ENCODE measurements at regions not wholly inside any gene's neighbourhood (a gene's known extent, or its start where the extent isn't known, plus 50 kb on each side); places are given as distances from the start of the nearest gene placed in this dataset.

DNA sequence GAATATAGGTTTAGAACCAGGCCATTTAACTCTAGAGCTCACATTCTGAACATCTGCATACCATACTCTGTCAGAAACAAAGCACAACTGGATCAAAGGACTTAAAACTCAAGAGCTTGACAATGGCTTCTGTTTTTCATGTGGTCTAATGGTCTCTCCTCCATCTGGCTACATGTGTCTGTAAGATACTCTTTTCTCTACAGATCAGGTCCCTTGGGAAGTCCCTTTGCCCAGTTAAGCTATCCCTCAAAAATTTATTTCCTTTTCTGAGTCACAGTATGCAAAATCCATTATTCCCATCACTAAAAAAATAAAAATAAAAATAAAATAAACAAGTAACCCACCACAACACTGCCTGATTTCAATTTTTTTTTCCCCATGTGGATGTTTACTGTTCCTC lies 357.0 kb upstream of the PRMT6 start:
- DNase-seq: no peak

DNA sequence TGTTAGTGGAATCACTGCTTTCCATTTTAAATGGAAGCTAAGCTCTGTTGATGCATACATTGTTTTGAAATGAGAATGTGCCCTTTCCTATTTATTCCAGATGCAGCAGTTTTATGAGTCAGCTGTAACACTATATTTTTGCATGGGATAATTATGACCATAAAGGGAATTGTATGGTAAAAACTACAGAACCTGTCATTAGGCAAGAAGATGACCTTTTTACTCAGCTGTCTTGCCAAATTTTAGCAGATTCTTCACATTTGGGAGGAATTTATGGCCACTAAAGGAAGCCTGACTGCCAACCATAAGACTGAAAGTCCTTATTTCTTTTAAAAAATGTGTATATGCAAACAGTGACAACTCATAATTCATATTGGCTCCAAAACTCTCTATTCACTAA lies 356.3 kb upstream of the PRMT6 start:
- DNase-seq: no peak

DNA sequence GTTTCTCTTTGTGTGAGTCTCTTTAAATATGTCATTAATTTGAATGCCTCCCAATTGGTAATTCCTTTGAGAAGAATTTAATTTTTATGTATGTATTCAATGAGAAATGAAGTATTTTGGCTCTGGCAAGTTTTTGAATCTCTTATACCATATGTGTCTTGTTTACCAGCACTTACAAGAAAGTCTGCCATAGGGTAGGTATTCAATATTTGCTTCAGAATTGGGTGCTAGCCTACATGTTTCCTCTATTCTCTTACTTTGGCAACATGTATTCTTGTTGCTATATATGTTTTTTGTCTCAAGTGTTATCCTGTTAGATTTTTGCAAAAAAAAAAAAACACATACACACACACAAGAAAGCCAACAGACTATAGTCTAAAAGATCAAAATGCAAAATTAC lies 350.5 kb upstream of the PRMT6 start:
- DNase-seq: no peak

DNA sequence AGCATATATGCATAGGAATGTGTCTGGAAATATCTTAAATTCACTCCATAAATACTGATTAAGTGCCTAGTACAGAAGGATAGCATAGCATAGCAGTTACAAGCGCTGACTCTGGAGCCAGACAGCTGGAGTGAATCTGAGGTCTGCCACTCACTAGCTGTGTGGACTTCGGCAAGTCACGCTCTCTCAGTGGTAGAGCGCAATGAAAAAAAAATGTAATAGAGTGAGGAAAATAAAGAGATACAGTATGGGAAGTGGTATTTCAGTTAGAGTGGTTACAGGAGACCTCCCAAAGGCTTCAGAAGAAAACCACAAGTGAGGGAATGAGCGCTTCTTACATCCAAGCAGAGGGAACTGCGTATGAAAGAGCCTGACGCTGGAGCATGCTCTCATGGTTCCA lies 338.9 kb upstream of the PRMT6 start:
- no peak for DNase-seq

- no peak for DNase-seq
Measured at GRCh38 chr1:106721790-106722189, 334.7 kb upstream of the PRMT6 start.

DNA sequence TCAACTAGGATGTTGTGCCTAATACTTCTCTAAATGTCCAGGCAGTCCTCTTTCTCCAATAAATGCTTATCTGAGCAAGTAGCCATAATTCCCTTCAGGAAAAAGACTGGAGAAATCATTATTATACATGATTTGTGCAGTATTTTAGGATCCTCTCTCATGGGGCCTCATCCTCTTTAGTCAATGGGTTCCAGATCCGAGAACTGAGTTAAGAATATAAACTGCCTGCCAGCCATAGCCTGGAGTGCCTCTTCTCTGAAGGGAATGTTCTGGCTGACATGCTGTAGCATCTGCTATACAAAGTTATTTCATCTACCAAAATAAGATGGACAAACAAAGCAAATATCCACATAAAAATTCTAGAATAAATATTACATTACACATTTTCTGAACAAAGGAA lies 334.0 kb upstream of the PRMT6 start:
- DNase-seq: no peak

GRCh38 chr1:106727171-106727570 lies 329.3 kb upstream of the PRMT6 start:
- no peak for DNase-seq

- peak; percentile 2 for DNase-seq
Measured at GRCh38 chr1:106746448-106747085, 309.9 kb upstream of the PRMT6 start.

DNA sequence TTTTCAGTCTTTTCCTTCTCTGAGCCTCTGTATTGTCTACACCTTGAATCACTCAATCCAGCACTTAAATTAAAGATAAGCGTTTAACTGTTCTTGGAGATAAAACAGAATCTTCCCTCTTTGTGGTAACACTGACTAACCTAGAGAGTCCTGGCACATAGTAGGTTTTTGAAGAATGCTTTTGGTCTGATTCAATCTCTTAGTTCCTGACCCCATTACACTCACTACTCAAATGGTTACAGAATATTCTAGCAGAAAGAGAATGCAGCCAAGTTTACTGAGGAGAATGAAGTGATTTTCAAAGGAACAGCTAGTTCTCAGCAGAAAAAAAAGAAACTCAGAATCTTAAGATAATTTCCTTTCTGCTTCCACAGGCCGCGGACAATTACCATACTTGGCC lies 309.2 kb upstream of the PRMT6 start:
- no peak for DNase-seq

DNA sequence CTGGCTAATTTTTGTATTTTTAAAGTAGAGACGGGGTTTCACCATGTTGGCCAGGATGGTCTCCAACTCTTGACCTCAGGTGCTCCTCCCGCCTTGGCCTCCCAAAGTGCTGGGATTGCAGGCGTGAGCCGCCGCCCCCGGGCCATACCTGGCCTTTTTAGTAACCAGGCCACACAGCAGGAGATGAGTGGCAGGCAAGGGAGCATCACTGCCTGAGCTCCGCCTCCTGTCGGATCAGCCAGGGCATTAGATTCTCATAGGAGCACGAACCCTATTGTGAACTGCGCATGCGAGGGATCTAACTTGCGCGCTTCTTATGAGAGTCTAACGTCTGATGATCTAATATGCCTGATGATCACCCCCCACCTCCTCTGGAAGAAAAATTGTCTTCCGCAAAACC lies 308.7 kb upstream of the PRMT6 start:
- no peak for DNase-seq

DNA sequence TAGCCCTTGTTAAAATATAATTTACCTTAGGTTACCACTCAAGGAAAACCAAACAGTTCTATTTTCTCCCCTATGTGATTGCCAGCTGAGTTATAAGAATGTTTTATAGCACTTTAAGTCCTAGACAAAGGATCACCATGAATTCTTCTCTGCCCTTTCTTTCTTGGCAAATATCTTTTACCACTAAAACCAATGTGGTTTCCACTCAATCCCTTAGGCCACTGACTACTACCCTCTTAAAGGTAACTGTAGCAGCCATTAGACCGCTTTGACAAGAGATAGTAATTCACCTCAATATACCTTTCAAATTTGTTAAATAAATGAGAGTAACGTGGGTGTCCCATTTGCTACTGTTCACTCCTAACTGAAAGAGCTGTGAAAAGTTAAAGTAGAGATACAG lies 307.9 kb upstream of the PRMT6 start:
- DNase-seq: no peak

DNA sequence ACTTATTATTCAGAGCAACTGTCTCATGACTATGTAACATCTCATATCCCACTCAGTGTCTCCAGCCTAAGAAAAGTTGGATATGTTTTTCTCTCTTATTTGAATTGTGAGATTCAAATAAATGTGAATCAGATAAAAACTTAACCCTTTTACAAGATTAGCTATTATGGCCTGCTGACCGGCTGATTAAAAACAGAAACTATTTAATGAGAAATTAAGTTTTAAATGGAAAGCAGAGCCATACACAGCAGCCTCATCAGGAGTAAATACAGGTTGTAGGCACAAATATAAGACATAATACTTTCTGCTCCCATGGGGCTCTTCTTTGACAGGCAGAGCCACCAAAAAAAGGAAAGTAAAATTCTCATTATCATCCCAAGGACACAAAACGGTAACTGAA lies 307.0 kb upstream of the PRMT6 start:
- DNase-seq: no peak

GRCh38 chr1:106749906-106750305 lies 306.6 kb upstream of the PRMT6 start:
- DNase-seq: no peak

- no peak for DNase-seq
Measured at GRCh38 chr1:106751002-106751401, 305.5 kb upstream of the PRMT6 start.

GRCh38 chr1:106753066-106753465 lies 303.4 kb upstream of the PRMT6 start:
- DNase-seq: no peak

DNA sequence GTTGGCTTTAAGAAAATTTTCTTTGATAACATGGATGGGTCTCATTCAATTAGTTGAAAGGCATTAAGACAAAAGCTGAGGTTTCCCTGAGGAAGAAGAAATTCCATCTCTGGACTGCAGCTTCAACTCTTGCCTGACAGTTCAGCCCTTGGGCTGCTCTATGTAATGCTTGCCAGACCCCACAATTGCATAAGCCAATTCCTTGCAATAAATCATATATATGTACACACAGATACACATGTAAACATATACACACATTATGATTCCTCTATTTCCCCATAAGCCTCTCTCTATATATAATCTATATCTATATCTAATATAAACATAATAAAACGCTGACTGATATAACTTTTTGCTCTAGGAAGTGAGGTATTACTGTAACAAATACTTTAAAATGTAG lies 301.5 kb upstream of the PRMT6 start:
- no peak for DNase-seq

DNA sequence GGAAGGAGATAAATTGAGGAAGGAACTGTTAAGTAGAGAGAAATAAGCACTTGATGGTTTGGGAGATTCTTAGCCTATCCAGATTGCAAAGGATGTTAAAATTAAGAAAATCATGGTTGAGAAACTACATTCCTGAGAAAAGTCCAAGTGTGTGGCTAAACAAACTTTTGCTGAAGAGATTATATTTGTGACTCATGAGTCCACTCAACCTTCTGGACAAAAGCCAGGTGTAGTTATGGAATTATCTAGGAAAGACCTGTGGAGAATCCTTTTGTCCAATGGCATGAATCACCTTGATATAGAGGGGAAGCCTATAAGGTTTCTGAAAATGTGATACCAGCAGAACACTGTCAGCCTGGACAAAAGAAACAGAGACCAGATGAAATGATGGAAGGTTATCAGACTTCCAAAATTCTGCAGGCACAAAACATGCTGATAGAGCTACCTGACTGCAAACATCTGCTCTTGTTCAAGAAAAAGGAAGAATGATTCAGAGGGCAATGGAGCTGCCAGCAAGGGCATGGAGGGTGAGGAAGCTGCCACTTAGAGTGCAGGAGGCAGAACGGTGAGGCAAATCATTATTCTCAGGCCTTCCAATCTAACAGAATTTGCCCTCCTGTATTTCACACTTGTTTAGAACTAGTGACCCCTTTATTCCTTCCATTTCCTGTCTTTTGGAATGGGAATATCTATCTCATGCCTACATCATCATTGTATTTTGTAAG lies 300.6 kb upstream of the PRMT6 start:
- no peak for DNase-seq

DNA sequence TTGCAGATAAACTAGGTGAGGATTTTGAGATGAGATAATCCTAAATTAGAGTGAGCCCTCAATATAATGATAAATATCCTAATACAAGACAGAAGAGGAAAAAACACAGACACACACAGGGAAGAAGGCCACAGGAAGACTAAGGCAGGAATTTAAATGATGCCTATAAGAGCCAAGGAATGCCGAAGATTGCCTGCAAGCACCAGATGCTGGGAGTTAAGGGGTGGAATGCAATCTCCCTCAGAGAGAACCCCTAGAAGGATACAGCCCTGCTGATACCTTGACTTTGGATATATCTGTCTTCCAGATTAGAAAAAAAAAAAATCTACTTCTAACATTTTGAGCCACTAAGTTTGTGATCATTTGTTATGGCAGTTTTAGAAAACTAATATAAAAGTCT lies 299.7 kb upstream of the PRMT6 start:
- DNase-seq: no peak

GRCh38 chr1:106768077-106768476 lies 288.4 kb upstream of the PRMT6 start:
- no peak for DNase-seq

DNA sequence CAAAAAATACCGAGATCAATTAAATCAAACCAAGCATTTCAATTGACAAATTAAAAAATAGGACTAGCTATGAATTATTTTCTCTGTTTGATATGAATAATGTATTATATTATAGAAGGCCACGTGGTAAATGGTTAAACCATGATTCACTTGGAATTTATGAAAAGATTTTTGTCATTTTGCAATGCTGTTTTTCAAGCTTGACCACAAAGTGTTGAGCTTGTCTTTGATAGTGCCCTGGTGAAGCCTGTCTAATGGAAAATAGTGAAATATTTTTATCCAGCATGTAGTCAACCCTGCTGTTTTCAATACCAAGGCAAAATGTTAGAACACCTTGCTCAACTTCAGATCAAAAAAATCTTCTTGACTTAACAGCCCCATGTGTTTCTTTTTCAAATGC lies 288.0 kb upstream of the PRMT6 start:
- no peak for DNase-seq

DNA sequence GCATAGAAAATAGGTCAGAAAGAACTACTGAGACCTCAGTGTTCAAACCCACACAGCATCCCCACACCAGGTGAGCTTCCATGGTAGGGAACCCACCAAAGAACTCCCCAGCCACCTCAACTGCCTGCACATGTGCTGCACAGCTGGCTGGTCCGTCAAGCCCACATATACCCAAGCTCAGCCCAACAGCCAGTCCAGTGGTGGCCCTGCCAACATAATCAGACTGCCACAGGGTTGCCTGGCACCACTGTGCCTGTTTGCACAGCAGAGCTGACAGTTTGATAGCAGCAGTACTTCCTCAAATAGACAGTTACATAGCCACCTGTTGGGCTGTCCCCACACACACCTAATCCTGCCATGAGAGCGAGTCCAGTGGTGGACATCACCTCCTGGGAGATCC lies 283.3 kb upstream of the PRMT6 start:
- DNase-seq: no peak

- DNase-seq: no peak
Measured at GRCh38 chr1:106780066-106780465, 276.4 kb upstream of the PRMT6 start.

DNA sequence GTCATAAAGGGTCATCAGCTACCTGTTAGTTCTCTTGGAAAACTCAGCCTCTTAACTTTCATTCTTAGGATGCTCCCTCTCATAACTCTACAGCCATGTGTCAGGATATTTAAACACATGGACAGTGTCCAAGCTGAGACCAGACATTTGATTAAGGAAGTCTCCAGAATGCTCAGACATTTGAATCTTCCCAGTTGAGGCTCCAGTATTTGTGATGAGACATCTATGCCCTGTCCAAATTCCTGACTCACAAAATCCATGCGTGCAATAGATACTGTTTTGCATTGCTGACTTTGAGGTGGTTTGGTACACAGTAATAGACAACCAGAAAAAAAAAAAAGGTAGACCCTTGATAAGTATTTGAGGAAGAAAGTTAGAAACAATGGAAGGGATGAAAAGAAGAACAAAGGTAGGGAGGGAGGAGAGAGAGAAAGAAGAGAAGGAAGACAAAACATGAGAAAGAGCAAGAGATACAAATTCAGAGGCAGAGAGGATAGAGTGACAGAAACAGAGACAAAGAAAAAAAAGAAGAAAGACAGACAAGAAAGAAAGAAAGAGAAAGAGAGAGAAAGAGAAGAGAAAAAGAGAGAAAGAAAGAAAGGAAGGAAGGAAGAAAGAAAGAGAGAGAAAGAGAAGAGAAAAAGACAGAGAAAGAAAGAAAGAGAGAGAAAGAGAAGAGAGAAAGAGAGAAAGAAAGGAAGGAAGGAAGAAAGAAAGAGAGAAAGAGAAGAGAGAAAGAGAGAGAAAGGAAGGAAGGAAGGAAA lies 275.5 kb upstream of the PRMT6 start:
- DNase-seq: no peak

- no peak for DNase-seq
Measured at GRCh38 chr1:106785176-106785575, 271.3 kb upstream of the PRMT6 start.
